NCI-H2081 (cell line): ENCODE measurements at regions not wholly inside any gene's neighbourhood (a gene's known extent, or its start where the extent isn't known, plus 50 kb on each side); places are given as distances from the start of the nearest gene placed in this dataset.
"Not testable (repeated sequence)": the region's sequence is repeated elsewhere in the genome, so short reads cannot be mapped to it uniquely, and the experiment has no call there.

ENCODE experiments used
- DNase-seq, 2 experiments: peaks; one replicate each; lab custom pipeline; 2025; lab: John Stamatoyannopoulos, UW

GRCh38 chr7:131667699-131668098, 111.3 kb upstream of the PODXL start:
- no peak for DNase-seq

GRCh38 chr7:131665021-131665420, 108.6 kb upstream of the PODXL start:
- no peak for DNase-seq

- DNase-seq, result no peak
These were observed 108.1 kb upstream of the PODXL start for GRCh38 chr7:131664570-131664969.

- not testable (repeated sequence) for DNase-seq
These were observed 106.0 kb upstream of the PODXL start for GRCh38 chr7:131662301-131662873.

- no peak for DNase-seq
These were observed 101.5 kb upstream of the PODXL start for GRCh38 chr7:131657881-131658280.

- DNase-seq, result no peak
These were observed 100.7 kb upstream of the PODXL start for GRCh38 chr7:131656980-131657723.

GRCh38 chr7:131655866-131656265, 99.4 kb upstream of the PODXL start:
- no peak for DNase-seq

GRCh38 chr7:131655447-131655846, 99.0 kb upstream of the PODXL start:
- DNase-seq, result no peak

- DNase-seq, result peak; percentile 78 to 85
These were observed 98.4 kb upstream of the PODXL start for GRCh38 chr7:131654668-131655326.

- DNase-seq, result no peak
These were observed 97.8 kb upstream of the PODXL start for GRCh38 chr7:131654249-131654558.

- DNase-seq, result no peak
These were observed 97.2 kb upstream of the PODXL start for GRCh38 chr7:131653418-131654248.

- no peak for DNase-seq
These were observed 96.5 kb upstream of the PODXL start for GRCh38 chr7:131652934-131653333.

- DNase-seq, result no peak
These were observed 95.8 kb upstream of the PODXL start for GRCh38 chr7:131652194-131652593.

- DNase-seq, result no peak
These were observed 93.5 kb upstream of the PODXL start for GRCh38 chr7:131649879-131650278.

GRCh38 chr7:131649003-131649541, 92.6 kb upstream of the PODXL start:
- DNase-seq, result no peak

GRCh38 chr7:131648491-131648890, 92.1 kb upstream of the PODXL start:
- DNase-seq, result no peak

- no peak for DNase-seq
These were observed 89.8 kb upstream of the PODXL start for GRCh38 chr7:131646203-131646602.

GRCh38 chr7:131642429-131642828, 86.0 kb upstream of the PODXL start:
- DNase-seq, result no peak

GRCh38 chr7:131640686-131641085, 84.3 kb upstream of the PODXL start:
- DNase-seq, result no peak

GRCh38 chr7:131638641-131639430, 82.4 kb upstream of the PODXL start:
- DNase-seq, result no peak

- no peak for DNase-seq
These were observed 81.4 kb upstream of the PODXL start for GRCh38 chr7:131637859-131638258.

- DNase-seq, result no peak
These were observed 79.7 kb upstream of the PODXL start for GRCh38 chr7:131636092-131636491.
